ENCODE measurements at regions not wholly inside any gene's neighbourhood (a gene's known extent, or its start where the extent isn't known, plus 50 kb on each side); places are given as distances from the start of the nearest gene placed in this dataset.
"Not testable (repeated sequence)": the region's sequence is repeated elsewhere in the genome, so short reads cannot be mapped to it uniquely, and the experiment has no call there.

DNA sequence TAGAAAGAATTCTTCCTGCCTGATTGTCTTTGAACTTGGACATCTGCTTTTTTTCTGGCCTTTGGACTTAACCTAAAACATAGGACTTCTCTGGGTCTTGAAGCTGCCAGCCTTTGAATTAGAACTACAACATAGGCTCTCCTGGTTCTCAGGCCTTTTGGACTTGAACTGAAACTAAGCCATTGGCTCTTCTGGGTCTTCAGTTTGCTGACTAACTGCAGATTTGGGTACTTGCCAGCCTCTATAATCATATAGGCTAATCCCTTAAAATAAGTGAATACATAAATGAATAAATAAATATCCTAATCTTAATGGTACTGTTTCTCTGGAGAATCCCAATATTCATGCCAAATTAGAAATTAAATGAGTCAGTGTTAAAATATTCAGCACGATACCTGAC, 473.4 kb upstream of the PAPPA start:
- DNase-seq: no peak

DNA sequence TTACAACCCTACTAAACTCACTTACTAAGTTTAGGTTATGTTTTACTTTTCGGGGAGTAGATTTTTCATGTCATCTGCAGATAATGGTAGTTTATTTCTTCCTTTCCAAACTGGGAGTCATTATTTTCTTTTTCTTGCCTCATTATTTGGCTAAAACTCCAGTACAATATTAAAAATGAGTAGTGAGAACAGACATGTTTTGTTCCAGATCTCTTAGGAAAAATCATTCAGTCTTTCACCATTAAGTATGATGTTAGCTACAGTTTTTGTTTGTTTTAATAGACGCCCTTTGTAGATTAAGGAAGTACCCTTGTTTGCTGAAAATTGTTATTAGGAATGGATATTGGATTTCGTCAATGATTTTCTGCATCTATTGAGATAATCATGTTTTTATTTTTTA, 472.0 kb upstream of the PAPPA start:
- no peak for DNase-seq

DNA sequence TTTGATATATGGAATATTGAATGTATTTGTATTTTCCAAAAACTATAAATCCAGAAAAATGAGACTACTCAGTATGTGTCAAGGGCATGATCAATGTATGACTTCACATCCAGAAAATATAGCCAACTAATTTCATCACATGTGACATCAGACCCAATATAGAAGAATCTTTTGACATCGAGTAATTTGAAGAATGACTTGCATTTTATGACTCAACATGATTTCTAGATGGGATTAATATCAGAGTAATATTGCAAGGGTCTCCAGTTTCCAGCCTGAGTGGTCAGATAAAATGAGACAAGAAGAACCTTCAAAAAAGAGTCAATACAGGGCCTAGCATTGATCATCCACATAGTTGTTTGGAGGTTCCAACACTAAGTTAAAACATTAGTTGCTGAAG, 467.5 kb upstream of the PAPPA start:
- DNase-seq: no peak

DNA sequence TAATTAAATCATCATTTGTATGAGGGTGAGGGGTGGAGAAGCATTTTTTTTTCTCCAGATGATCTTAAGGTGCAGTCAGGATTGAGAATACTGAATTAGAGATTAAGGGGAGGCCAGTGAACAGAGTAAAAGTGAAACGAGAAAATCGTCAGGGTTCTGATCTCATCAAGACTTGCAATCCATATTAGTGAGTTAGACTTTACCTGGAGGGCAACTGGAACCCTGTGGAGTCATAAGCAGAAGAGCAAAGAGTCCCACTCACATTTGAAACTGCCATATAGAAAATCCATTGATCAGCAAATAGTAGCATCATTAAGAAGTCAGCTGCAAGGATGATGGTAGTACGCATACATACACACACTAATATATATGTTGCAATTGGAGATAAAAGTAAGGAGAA, 466.2 kb upstream of the PAPPA start:
- no peak for DNase-seq

DNA sequence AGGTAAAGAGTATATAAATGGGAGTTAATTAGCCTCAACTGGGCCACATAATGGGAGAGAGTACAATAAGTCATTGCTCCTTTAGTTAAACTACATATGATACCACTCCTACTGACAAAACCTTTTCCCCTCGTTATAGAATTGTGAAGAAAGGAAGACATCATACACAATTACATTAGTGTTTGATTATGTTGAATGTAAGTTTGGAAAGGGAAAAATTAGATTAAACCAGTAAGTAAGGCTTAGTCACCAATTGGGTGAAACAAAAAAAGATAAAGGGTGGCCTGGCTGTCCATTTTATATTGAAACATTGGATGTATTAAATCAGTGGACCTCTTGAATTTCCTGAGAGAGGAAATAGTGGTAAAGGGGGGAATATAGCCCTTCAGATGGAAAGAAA, 464.3 kb upstream of the PAPPA start:
- DNase-seq: no peak

DNA sequence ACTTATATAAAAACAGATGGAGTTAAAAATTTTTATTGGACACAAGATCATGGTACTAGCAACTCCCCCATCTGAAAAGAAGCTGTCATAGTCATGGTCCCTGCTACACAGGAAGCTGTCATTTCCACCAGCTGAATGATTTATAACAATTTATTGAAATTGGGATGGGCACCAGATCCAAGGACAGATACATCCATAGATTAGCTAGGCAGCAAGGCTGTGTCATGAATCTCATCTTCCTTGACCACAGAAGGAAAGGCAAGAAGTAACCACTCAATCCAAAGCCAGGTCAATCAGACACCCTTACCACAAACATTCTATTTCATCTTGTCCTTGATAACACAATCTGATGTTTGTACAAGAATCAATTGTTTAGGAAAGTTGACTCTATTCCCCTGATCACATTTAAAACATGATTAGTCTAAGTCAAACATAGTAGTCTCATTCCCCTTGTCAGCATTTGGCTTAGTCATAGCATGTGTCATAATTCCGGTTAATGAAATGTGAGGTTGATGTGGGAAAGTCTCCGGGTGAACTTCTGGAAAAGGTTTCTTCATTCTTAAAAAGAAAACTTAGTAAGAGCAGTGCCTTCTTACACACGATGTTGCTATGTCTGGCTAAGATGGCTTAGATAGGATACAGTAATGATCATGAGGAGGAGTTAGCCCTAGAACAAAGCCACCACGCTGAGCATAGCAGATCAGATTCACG, 462.6 kb upstream of the PAPPA start:
- no peak for DNase-seq

DNA sequence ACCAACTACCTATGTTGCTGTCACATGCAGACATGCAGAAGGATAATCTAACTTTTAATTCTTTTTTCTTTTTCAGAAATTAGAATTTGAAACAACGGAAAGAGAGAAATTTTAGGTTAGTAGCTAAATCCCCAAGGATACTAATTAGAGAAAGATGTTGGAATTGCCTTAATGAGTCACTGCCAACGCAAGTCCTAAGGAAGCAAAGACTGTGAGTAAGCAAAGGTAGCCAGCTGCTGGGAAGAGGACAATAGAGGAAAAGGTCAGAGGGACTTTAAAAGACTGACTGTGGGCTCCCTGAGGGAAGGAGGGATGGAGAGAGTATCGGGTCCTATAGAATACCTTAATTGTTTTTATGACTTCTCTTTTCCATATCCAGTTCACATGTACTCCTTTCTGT, 461.9 kb upstream of the PAPPA start:
- DNase-seq: no peak

DNA sequence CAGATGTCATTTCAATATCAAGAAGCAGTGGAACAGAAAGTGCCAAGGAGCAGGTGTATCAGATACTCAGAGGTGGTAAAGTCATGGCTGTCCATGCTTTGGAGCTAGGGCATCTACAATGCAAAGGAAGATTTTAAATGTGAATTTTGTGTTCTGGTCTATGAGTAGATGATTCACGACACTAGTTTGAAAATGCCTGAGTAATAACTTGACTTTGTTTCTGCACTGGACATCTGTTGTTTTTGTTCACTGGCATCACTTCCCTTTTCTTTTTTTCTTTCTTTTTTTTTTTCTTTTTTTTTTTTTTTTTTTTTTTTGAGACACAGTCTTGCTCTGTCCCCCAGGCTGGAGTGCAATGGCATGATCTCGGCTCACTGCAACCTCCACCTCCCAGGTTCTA, 460.7 kb upstream of the PAPPA start:
- DNase-seq: not testable (repeated sequence)

DNA sequence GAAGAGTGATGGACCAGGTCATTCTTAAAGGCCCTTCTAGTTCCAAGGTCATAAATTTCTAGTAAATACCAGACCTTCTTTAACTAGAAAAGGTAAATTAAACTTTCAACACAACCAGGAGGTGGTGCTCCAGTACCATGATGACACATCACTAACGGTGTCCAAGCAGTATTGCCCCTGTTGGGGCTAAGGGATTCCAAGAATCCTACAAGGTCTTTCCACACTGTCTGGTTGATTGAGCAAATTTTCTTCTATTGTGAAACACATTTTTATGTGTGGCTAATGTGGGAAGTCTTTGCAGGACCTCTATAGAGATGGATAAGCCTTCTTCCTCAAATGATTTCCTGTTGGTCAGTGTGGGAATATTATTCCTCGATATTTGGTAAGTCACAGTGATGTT, 459.6 kb upstream of the PAPPA start:
- no peak for DNase-seq

DNA sequence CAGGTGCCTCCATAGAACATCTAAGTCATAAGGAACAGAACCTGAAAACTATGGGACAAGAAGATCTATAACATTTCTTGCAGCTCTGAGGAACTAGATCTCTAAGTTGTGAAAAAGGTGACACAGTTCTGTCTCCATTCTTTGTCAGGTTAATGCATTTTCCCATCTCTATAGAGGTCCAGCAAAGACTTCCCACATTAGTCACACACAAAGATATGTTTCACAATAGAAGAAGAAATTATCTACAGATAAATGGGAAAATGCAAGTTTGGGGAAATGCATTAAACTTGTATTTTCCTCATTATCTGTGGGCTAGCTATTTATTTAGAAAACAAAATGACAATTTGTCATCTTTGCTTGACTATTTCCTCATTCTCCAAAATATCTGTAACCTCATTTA, 458.6 kb upstream of the PAPPA start:
- DNase-seq: no peak

DNA sequence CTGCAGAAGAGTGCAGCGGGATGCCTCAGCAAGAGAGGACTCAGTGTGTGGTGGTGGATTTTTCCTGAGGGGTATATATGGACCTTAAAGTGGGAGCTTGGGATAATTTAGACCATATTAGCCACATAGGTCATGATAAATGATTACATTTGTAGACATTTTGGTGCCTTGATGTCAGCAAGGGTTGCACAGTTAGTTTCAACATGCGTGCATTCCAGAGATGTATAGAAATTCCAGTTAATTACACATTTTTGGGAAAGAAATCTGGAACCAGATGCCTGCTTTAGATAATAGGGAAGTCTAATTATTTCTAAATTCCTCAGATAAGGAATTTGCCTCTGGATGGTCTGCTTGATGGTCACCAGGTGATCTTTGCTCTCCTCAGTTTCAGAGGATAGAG, 440.6 kb upstream of the PAPPA start:
- DNase-seq: no peak

DNA sequence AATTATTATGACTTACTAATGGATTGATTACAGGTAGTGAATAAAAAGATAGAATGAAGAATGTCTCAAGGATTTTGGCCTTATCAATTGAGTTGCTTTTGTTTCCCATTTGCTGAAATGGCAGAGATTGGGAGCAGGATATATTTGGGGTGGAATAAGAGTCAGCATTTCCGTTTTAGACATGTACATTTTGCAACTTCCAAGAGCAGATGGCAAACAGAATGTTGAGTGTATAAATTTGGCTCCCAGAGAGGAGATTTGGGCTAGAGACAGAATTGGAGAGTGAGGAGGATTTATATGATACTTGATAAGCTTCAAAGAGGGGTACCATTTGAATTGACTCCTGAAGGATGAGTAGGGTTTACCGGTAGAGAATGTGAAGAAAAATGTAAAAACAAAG, 437.9 kb upstream of the PAPPA start:
- no peak for DNase-seq

DNA sequence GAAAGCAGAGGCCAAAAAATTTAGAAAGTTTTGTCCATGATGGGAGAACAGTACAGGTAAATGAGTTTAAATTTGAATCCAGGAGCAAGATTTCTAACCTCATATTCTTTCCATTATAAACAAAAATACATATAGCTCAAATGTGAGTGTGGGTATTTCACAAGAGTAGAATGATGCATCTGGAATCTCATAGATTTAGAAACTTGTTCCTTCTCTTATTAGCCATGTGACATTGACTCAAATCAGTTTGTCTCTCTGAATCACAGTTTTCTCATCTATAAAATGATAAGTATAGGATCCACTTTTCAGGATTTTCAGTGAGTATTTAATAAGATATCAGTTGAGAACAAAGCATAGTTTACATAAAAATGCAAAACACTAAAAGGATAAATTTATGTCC, 436.3 kb upstream of the PAPPA start:
- no peak for DNase-seq

DNA sequence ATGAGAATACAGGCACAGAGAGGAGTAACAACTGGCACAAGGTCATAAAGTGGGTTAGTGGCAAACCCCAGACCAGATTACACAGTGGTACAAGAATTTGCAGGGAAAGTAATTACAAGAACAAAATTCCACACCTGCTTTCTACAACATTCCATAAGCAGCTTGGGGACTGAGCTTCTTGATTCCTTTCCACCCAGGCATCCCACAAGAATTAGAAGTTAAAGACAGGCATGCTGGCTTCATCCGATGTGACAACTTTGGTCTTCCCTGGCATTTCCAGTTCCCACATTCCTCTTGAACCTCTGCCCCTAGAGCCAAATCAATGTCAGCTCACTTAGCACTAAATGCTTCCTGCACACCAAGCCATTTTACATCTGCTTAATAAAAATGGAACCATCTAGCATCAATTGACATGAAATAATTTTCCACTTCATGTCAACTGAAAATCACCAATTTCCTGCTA, 435.8 kb upstream of the PAPPA start:
- DNase-seq: no peak

DNA sequence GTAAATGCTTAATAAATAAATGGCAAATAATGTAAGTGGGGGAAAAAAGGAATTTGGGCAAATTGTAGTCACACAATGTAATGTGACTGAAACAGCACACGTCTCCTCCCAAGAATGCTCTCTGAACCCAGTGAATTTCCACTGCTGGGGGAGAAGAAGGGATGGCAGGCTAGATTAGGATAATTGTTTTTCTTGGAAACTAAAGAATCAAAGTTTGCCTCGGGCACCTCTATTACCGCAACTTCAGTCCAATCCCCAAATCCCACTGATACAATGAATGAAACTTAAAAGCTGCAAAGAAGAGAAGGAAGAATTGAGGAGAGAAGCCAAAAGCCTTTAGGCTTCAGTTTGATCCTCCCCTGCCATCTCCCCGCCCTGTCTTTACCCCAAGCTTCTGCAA, 423.2 kb upstream of the PAPPA start:
- DNase-seq: no peak

DNA sequence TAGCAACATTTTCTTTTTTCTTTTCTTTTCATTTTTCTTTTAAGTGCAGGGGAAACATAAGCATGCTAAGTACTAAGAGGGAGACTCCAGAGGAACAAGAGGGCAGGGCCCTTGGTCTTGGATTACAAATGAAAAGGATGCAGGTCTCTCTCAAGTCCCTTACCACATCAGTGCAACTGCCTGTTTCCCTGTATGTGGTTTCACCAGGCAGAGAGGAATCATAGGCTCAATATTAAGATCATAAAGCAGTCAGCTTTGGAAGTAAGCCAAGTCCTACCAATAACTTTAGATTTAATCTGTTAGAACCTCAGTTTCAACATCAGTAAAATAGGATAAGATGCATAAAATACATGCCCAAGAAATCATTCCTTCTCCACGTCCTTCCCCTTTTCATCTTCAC, 422.7 kb upstream of the PAPPA start:
- DNase-seq: no peak

DNA sequence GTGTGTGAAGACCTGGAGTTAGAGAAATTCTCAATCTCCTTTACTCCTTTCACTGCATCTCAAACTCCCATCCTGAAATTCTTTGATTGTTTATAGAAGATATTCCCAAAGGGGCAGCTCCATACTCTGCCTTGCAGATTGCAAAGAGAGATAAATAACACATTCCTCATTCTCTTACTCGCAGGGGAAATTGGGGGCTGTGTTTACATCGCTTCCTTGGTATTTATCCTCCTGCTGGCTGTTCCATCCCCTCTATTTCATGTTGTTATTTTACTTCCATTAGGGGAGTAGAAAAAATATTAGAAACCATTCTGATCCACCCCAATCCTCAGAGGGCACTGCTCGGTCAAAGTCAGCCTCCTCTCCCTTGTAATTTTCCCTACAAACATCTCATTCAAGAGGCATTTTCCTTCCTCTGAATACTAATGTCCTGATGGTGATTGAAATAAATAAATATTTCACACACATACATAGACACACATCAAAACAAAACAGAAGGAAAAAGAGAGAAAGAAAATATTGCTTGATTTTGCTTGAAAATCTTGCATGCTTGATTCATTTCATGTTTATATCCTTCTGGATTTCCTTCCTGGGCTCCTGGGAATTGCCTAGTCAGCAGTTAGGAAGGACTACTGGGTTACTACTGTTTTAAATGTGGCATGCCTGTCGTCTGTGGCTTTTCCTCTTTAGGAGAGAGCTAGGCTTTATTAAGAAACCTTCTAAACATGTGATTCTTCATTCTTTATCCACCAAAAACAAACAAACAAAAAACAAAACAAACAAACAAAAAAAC, 420.1 kb upstream of the PAPPA start:
- DNase-seq: no peak

DNA sequence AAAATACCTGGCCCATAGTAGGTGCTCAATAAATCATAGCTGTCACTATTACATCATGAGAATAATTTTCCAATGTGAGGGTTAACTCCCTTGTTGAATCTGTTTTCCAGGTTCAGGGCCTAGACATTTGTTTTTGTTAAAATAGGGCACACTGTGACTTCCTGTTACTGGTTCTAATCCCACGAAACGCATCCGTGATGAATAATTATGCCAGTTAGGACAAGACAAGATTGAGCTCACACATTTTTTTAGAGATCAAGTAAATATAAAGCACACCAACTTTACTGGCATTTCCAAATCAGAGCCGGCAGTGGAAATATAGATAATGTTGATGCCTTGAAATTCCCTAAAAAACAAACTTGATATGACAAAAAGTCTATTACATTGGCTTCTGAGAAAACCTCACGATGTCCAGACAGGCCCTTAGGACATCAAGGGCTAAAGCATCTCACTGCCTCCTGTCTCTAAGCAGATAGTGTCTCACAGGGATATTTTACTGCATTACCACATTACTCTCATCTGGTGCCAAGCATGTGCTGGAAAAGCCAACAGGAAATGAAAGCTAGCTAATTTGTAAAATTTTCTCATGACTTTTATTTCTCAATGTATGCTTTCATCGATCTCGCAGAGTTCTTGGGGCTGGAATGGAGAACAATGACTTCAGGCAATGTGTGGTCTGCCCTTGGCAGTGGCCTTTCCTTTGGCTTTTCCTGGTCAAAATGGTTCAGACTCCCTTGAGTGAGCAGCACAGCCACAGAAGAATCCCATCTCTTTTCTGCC, 414.3 kb upstream of the PAPPA start:
- no peak for DNase-seq

DNA sequence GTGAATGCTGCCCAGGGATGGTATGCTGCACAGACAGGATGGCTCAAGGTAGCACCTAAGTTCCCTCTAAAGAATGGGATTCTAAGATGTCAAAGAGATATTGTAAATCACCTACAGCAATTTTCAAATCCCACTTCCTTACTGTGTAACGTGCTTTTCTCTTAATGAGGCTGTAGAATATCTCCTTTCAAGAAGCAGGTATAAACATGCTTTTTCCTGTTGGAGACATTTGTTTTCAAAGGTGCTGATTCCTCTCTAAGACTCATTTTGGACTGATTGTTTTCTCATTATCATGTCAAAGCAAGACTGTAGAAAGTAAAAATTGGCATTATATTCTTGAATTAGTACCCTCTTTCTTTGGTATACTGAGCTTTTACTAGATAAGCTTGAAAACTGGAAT, 412.6 kb upstream of the PAPPA start:
- no peak for DNase-seq

DNA sequence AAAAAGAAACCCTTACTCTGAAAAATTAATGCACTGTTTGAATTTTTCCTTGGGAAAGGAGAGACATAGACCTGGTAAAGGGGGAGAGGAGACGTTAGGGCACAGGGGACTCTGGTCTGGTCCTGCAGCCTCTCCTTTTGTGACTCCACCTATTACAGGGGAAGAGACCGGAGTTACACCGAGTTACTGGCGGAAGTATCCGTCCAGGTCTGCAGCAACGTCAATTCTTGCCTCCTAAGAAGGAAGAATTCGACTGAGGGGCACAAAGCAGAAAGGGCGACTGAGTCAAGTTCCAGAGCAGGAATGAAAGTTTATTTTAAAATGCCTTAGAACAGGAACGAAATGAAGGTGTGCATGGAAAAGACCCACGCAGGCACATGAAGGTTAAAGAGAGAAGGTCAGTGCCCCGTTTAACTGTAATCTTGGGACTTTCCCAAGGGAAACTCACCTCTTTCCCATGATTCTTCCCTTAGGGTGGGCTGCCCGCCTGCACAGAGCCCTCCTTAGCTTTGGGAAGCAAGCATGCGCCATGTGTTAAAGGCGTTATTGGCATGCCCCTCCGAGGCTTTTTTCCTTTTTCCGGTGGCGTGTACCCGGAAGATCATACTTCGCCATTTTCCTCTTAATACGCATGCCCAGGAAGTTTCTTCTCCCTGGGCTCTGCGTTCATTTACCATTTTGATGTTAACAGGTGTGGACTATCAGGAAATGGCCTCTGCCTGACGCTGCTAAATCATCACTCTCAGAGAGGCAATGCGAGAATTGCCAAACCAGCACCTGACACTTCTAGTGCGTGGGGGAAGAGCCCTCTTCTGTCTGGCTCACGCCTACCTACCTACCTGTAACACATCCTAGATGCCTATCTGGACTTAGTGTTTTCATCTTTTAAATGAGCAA, 409.6 kb upstream of the PAPPA start:
- DNase-seq: no peak

DNA sequence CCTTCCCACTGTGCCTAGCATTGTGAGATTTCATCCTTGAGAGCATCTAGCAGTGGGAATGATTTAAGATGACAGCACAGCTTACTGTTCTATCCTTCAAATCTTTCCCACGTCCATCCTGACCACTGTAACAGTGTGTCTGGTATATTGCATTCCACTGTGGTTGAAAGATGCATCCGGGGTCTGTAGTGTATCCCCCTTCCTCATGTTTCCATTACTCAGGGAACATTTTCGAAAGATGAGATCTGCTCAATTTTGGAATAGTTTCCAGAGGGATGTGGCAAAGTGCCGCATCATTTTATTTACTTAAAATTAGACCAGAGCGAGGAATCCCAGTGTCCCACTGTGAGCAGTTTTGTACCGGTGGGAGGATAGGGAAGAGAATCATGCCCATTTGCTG, 407.1 kb upstream of the PAPPA start:
- no peak for DNase-seq

DNA sequence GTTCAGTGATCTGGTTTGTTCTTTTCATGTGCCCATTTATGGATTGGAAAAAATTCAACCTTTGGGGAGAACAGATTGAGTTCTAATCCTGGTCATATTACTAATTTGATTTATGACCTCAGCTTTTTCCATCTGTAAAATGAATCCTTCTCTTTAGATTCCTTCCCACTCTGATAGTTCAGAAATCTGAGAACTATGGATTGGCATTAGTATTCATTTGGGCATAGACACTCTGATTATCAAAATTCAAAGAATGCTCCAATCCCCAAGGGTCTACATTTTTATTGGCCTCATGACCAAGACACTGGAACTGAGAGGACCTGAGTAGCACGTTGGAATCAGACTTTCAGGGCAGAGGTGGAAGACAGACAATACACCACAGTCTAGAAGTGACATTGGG, 405.9 kb upstream of the PAPPA start:
- DNase-seq: no peak

DNA sequence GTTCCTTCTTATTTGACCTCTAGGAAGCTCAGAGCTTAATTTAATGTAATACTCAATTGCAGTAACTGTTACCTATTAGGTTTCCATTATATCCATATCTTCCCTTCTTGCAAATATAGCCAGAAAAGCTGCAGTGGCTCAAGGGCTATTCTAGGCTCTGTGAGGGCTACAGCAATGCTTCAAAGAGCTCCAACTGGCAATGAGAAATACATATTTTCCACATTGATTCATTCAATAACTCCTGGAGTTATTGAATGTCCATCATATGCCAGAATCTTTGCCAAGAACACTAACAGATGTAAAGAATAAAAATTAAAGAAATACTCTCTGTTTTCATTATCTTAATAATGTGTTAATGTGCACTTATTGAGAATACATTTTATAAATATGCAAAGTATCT, 396.9 kb upstream of the PAPPA start:
- no peak for DNase-seq

Measured in activated CD4-positive, alpha-beta T cell treated with anti-CD3 and anti-CD28 coated beads, Interleukin-2, amount 50 U/mL, for 48 hours (primary cell).